ENCODE measurements at regions not wholly inside any gene's neighbourhood (a gene's known extent, or its start where the extent isn't known, plus 50 kb on each side); places are given as distances from the start of the nearest gene placed in this dataset.

GRCh38 chr3:166519443-166519842, 682.2 kb upstream of the BCHE start:
- TF ChIP-seq CTCF (conservative IDR thresholded peaks at IDR 0.05 in 1 of 2, IDR thresholded peaks at IDR 0.05 in 1 of 2; ENCODE audit: extremely low read depth in 1 of 2, insufficient read depth in 1 of 2, low read depth in 1 of 2, low read length in 2 of 2) (no peak), EZH2 (IDR thresholded peaks at IDR 0.05; ENCODE audit: borderline replicate concordance, low read length) (no peak)

Data from mammary epithelial cell (primary cell).